ENCODE measurements at regions not wholly inside any gene's neighbourhood (a gene's known extent, or its start where the extent isn't known, plus 50 kb on each side); places are given as distances from the start of the nearest gene placed in this dataset.
"Not testable (repeated sequence)": the region's sequence is repeated elsewhere in the genome, so short reads cannot be mapped to it uniquely, and the experiment has no call there.

DNA sequence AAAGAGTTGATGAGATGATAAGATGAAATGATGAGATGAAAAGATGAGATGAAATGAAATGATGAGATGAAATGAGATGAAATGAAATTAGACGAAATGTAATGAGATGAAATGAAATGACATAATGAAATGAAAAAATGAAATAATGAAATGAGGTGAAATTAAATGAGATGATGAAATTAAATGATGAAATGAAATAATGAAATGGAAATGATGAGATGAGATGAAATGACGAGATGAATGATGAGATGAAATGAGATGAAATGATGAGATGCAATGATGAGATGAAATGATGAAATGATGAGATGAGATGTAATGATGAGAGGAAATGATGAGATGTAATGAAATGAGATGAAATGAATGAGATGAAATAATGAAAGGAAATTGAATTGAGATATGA lies 339.3 kb upstream of the PLGLB1 start:
- DNase-seq, result not testable (repeated sequence)

- DNase-seq, result not testable (repeated sequence)
These were observed 340.2 kb upstream of the PLGLB1 start for GRCh38 chr2:87361805-87362204.

GRCh38 chr2:87364379-87364778 lies 342.7 kb upstream of the PLGLB1 start:
- not testable (repeated sequence) for DNase-seq

- DNase-seq, result not testable (repeated sequence)
These were observed 343.4 kb upstream of the PLGLB1 start for GRCh38 chr2:87365038-87365437.

- DNase-seq, result not testable (repeated sequence)
These were observed 361.8 kb upstream of the PLGLB2 start for GRCh38 chr2:87386063-87386560.

GRCh38 chr2:87395784-87396183 lies 352.1 kb upstream of the PLGLB2 start:
- not testable (repeated sequence) for DNase-seq

- DNase-seq, result not testable (repeated sequence)
These were observed 351.2 kb upstream of the PLGLB2 start for GRCh38 chr2:87396551-87397265.

- DNase-seq, result not testable (repeated sequence)
These were observed 350.4 kb upstream of the PLGLB2 start for GRCh38 chr2:87397276-87398065.

DNA sequence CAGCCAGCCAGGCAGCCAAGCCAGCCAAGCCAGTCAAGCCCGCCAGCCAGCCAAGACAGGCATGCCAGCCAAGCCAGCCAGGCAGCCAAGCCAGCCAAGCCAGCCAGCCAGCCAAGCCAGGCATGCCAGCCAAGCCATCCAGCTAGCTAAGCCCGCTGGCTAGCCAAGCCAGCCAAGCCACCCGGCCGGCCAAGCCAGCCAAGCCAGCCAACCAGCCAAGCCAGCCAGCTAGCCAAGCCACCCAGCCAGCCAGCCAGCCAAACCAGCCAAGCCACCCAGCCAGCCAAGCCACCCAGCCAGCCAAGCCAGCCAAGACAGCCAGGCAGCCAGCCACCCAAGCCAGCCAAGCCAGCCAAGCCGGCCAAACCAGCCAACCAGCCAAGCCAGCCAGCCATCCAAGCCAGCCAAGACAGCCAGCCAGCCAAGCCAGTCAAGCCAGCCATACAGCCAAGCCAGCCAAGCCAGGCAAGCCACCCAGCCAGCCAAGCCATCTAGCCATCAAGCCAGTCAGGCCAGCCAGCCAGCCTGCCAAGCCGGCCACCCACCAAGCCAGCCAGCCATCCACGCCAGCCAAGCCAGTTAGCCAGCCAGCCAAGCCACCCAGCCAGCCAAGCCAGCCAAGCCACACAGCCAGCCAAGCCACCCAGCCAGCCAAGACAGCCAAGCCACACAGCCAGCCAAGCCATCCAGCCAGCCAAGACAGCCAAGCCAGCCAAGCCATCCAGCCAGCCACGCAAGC lies 349.2 kb upstream of the PLGLB2 start:
- not testable (repeated sequence) for DNase-seq

DNA sequence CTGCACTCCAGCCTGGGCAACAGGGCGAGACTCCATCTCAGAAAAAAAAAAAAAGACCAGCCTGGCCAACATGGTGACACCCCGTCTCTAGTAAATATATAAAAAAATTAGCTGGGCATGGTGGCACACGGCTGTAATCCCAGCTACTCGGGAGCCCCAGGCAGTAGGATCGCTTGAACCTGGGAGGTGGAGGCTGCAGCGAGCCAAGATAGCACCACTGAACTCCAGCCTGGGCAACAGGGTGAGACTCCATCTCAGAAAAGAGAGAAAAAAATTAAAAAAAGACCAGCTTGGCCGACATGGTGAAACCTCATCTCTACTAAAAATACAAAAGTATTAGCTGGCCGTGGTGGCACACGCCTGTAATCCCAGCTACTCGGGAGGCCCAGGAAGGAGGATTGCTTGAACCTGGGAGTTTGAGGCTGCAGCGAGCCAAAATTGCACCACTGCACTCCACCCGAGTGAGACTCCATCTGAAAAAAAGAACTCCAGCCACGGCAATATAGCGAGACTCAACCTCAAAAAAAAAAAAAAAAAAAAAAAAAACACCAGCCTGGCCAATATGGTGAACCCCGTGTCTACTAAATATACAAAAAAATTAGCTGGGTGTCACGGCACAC lies 346.1 kb upstream of the PLGLB2 start:
- DNase-seq, result no peak

DNA sequence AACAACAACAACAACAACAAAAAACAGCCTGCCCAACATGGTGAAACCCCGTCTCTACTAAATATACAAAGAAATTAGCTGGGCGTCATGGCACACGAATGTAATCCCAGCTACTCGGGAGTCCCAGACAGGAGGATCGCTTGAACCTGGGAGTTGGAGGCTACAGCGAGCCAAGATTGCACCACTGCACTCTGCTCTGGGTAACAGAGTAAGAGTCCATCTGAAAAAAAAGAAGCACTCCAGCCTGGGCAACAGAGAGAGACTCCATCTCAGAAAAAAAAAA lies 344.1 kb upstream of the PLGLB2 start:
- no peak for DNase-seq

DNA sequence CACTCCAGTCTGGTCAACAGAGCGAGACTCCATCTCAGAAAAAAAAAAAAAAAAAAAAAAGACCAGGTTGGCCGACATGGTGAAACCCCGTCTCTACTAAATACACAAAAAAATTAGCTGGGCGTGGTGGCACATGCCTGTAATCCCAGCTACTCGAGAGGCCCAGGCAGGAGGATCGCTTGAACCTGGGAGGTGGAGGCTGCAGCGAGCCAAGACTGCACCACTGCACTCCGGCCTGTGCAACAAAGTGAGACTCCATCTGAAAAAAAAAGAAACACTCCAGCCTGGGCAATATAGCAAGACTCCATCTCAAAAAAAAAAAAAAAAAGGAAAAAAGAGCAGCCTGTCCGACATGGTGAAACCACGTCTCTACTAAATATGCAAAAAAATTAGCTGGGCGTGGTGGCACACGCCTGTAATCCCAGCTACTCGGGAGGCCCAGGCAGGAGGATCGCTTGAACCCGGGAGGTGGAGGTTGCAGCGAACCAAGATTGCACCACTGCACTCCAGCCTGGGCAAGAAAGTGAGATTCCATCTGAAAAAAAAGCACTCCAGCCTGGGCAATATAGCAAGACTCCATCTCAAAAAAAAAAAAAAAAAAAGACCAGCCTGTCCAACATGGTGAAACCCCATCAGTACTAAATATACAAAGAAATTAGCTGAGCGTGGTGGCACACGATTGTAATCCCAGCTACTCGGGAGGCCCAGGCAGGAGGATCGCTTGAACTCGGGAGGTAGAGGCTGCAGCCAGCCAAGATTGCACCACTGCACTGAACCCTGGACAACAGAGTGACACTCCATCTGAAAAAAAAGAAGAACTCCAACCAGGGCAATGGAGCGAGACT lies 343.3 kb upstream of the PLGLB2 start:
- not testable (repeated sequence) for DNase-seq

- not testable (repeated sequence) for DNase-seq
These were observed 342.2 kb upstream of the PLGLB2 start for GRCh38 chr2:87405531-87406216.

GRCh38 chr2:87406406-87407175 lies 341.3 kb upstream of the PLGLB2 start:
- DNase-seq, result not testable (repeated sequence)

DNA sequence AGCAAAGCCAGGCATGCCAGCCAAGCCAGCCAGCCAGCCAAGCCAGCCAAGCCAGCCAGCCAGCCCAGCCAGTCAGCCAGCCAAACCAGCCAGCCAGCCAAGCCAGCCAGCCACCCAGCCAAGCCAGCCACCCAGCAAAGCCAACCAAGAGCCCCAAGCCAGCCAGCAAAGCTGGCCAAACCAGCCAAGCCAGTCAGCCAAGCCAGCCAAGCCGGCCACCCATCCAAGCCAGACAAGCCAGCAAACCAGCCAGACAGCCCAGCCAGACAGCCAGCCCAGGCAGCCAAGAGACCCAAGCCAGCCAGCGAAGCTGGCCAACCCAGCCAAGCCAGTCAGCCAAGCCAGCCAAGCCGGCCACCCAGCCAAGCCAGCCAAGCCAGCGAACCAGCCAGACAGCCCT lies 338.3 kb upstream of the PLGLB2 start:
- not testable (repeated sequence) for DNase-seq

GRCh38 chr2:87410371-87410770 lies 337.5 kb upstream of the PLGLB2 start:
- DNase-seq, result not testable (repeated sequence)

GRCh38 chr2:87412036-87412820 lies 335.7 kb upstream of the PLGLB2 start:
- not testable (repeated sequence) for DNase-seq

DNA sequence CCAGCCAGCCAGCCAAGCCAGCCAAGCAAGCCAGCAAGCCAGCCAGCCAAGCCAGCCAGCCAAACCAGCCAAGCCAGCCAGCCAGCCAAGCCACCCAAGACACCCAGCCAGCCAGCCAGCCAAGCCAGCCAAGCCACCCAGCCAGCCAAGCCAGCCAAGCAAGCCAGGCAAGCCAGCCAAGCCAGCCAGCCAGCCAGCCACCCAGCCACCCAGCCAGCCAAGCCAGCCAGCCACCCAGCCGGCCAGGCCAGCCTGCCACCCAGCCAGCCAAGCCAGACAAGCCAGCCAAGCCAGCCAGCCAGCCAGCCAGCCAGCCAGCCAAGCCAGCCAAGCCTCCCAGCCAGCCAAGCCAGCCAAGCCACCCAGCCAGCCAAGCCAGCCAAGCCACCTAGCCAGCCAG lies 333.6 kb upstream of the PLGLB2 start:
- DNase-seq, result not testable (repeated sequence)

GRCh38 chr2:87414795-87415570 lies 332.9 kb upstream of the PLGLB2 start:
- not testable (repeated sequence) for DNase-seq
